ENCODE measurements at regions not wholly inside any gene's neighbourhood (a gene's known extent, or its start where the extent isn't known, plus 50 kb on each side); places are given as distances from the start of the nearest gene placed in this dataset.

- H3K27ac Mint-ChIP-seq: no peak overlapping the region
- no peak for ATAC-seq
Observed at GRCh38 chr5:33261305-33261704, 179.5 kb upstream of the TARS1 start.

GRCh38 chr5:33261747-33262146 lies 179.0 kb upstream of the TARS1 start:
- H3K27me3 Mint-ChIP-seq: no peaks in the 10 kb centered on the region
- H3K36me3 Mint-ChIP-seq: no peaks in the 10 kb centered on the region
- H3K27ac Mint-ChIP-seq: no peak overlapping the region
- no peak for DNase-seq (ENCODE audit: low spot score)
- H3K4me3 Mint-ChIP-seq: no peak overlapping the region
- no peak for ATAC-seq
- H3K4me1 Mint-ChIP-seq (ENCODE audit: low read depth in 2 of 2): no peaks in the 10 kb centered on the region
- peaks cover 7% of the 10 kb centered on the region for H3K9me3 Mint-ChIP-seq

More at GRCh38 chr5:33261305-33261704, 179.5 kb upstream of the TARS1 start:
- Mint-ChIP-seq H3K9me3 (peaks cover 7% of the 10 kb centered on the region), H3K27me3 (no peaks in the 10 kb centered on the region), H3K36me3 (no peaks in the 10 kb centered on the region), H3K4me1 (ENCODE audit: low read depth in 2 of 2) (no peaks in the 10 kb centered on the region), H3K4me3 (no peak overlapping the region)
- DNase-seq (ENCODE audit: low spot score): no peak

GRCh38 chr5:33267801-33268200 lies 173.0 kb upstream of the TARS1 start:
- ATAC-seq (no peak), DNase-seq (ENCODE audit: low spot score) (no peak)
- H3K27ac Mint-ChIP-seq: no peak overlapping the region

GRCh38 chr5:33268374-33268773 lies 172.4 kb upstream of the TARS1 start:
- H3K27ac Mint-ChIP-seq: no peak overlapping the region
- no peaks in the 10 kb centered on the region for H3K27me3 Mint-ChIP-seq
- H3K9me3 Mint-ChIP-seq: peaks cover 7% of the 10 kb centered on the region
- H3K36me3 Mint-ChIP-seq: no peaks in the 10 kb centered on the region
- ATAC-seq (no peak), DNase-seq (ENCODE audit: low spot score) (no peak)
- H3K4me1 Mint-ChIP-seq (ENCODE audit: low read depth in 2 of 2): no peaks in the 10 kb centered on the region
- no peak overlapping the region for H3K4me3 Mint-ChIP-seq

More at GRCh38 chr5:33267801-33268200, 173.0 kb upstream of the TARS1 start:
- Mint-ChIP-seq H3K36me3 (no peaks in the 10 kb centered on the region), H3K9me3 (peaks cover 7% of the 10 kb centered on the region), H3K27me3 (no peaks in the 10 kb centered on the region), H3K4me1 (ENCODE audit: low read depth in 2 of 2) (no peaks in the 10 kb centered on the region), H3K4me3 (no peak overlapping the region)

GRCh38 chr5:33270671-33271070 lies 170.1 kb upstream of the TARS1 start:
- Mint-ChIP-seq H3K4me3 (no peak overlapping the region), H3K36me3 (no peaks in the 10 kb centered on the region), H3K4me1 (ENCODE audit: low read depth in 2 of 2) (no peaks in the 10 kb centered on the region), H3K9me3 (peaks cover 3% of the 10 kb centered on the region), H3K27ac (no peak overlapping the region), H3K27me3 (no peaks in the 10 kb centered on the region)
- ATAC-seq: no peak
- no peak for DNase-seq (ENCODE audit: low spot score)

- Mint-ChIP-seq H3K27me3 (no peaks in the 10 kb centered on the region), H3K4me3 (no peak overlapping the region), H3K27ac (no peak overlapping the region), H3K36me3 (no peaks in the 10 kb centered on the region), H3K9me3 (peaks cover 3% of the 10 kb centered on the region), H3K4me1 (ENCODE audit: low read depth in 2 of 2) (no peaks in the 10 kb centered on the region)
- no peak for DNase-seq (ENCODE audit: low spot score)
- no peak for ATAC-seq
Observed at GRCh38 chr5:33271606-33272005, 169.2 kb upstream of the TARS1 start.

GRCh38 chr5:33272288-33272687 lies 168.5 kb upstream of the TARS1 start:
- no peak for ATAC-seq

GRCh38 chr5:33273985-33274384 lies 166.8 kb upstream of the TARS1 start:
- no peak for ATAC-seq
- Mint-ChIP-seq H3K9me3 (peaks cover 6% of the 10 kb centered on the region), H3K36me3 (no peaks in the 10 kb centered on the region), H3K27ac (no peak overlapping the region), H3K4me1 (ENCODE audit: low read depth in 2 of 2) (no peaks in the 10 kb centered on the region), H3K27me3 (no peaks in the 10 kb centered on the region), H3K4me3 (no peak overlapping the region)
- no peak for DNase-seq (ENCODE audit: low spot score)

More at GRCh38 chr5:33272288-33272687, 168.5 kb upstream of the TARS1 start:
- H3K4me3 Mint-ChIP-seq: no peak overlapping the region
- DNase-seq (ENCODE audit: low spot score): no peak
- H3K36me3 Mint-ChIP-seq: no peaks in the 10 kb centered on the region
- H3K27ac Mint-ChIP-seq: no peak overlapping the region
- H3K27me3 Mint-ChIP-seq: no peaks in the 10 kb centered on the region
- no peaks in the 10 kb centered on the region for H3K4me1 Mint-ChIP-seq (ENCODE audit: low read depth in 2 of 2)
- peaks cover 3% of the 10 kb centered on the region for H3K9me3 Mint-ChIP-seq

- Mint-ChIP-seq H3K4me3 (no peak overlapping the region), H3K4me1 (ENCODE audit: low read depth in 2 of 2) (no peaks in the 10 kb centered on the region), H3K27ac (no peak overlapping the region), H3K27me3 (no peaks in the 10 kb centered on the region), H3K36me3 (no peaks in the 10 kb centered on the region), H3K9me3 (peaks cover 3% of the 10 kb centered on the region)
- ATAC-seq: no peak
- no peak for DNase-seq (ENCODE audit: low spot score)
Observed at GRCh38 chr5:33275391-33275790, 165.4 kb upstream of the TARS1 start.

- no peak for DNase-seq (ENCODE audit: low spot score)
- Mint-ChIP-seq H3K36me3 (no peaks in the 10 kb centered on the region), H3K4me3 (no peak overlapping the region), H3K4me1 (ENCODE audit: low read depth in 2 of 2) (no peaks in the 10 kb centered on the region), H3K27me3 (no peaks in the 10 kb centered on the region), H3K9me3 (peaks cover 3% of the 10 kb centered on the region), H3K27ac (no peak overlapping the region)
- no peak for ATAC-seq
Observed at GRCh38 chr5:33275921-33276627, 164.7 kb upstream of the TARS1 start.

- no peaks in the 10 kb centered on the region for H3K4me1 Mint-ChIP-seq (ENCODE audit: low read depth in 2 of 2)
- no peak for ATAC-seq
Observed at GRCh38 chr5:33276628-33276950, 164.2 kb upstream of the TARS1 start.

GRCh38 chr5:33277061-33277650 lies 163.6 kb upstream of the TARS1 start:
- DNase-seq (ENCODE audit: low spot score) (no peak), ATAC-seq (no peak)
- no peaks in the 10 kb centered on the region for H3K4me1 Mint-ChIP-seq (ENCODE audit: low read depth in 2 of 2)
- H3K36me3 Mint-ChIP-seq: no peaks in the 10 kb centered on the region
- no peak overlapping the region for H3K27ac Mint-ChIP-seq
- no peaks in the 10 kb centered on the region for H3K27me3 Mint-ChIP-seq
- H3K9me3 Mint-ChIP-seq: peaks cover 3% of the 10 kb centered on the region
- H3K4me3 Mint-ChIP-seq: no peak overlapping the region

More at GRCh38 chr5:33276628-33276950, 164.2 kb upstream of the TARS1 start:
- Mint-ChIP-seq H3K9me3 (peaks cover 3% of the 10 kb centered on the region), H3K27ac (no peak overlapping the region), H3K36me3 (no peaks in the 10 kb centered on the region), H3K27me3 (no peaks in the 10 kb centered on the region), H3K4me3 (no peak overlapping the region)
- no peak for DNase-seq (ENCODE audit: low spot score)

GRCh38 chr5:33281431-33281843 lies 159.3 kb upstream of the TARS1 start:
- no peaks in the 10 kb centered on the region for H3K36me3 Mint-ChIP-seq
- no peaks in the 10 kb centered on the region for H3K27me3 Mint-ChIP-seq
- no peak overlapping the region for H3K4me3 Mint-ChIP-seq
- no peak for ATAC-seq
- no peak overlapping the region for H3K27ac Mint-ChIP-seq
- peaks cover 3% of the 10 kb centered on the region for H3K9me3 Mint-ChIP-seq
- no peaks in the 10 kb centered on the region for H3K4me1 Mint-ChIP-seq (ENCODE audit: low read depth in 2 of 2)
- DNase-seq (ENCODE audit: low spot score): no peak

- Mint-ChIP-seq H3K4me1 (ENCODE audit: low read depth in 2 of 2) (no peaks in the 10 kb centered on the region), H3K36me3 (no peaks in the 10 kb centered on the region), H3K9me3 (peaks cover 3% of the 10 kb centered on the region), H3K27ac (no peak overlapping the region), H3K27me3 (no peaks in the 10 kb centered on the region), H3K4me3 (no peak overlapping the region)
- ATAC-seq (no peak), DNase-seq (ENCODE audit: low spot score) (no peak)
Observed at GRCh38 chr5:33282157-33282556, 158.6 kb upstream of the TARS1 start.

GRCh38 chr5:33282696-33283095 lies 158.1 kb upstream of the TARS1 start:
- H3K36me3 Mint-ChIP-seq: no peaks in the 10 kb centered on the region
- DNase-seq (ENCODE audit: low spot score) (no peak), ATAC-seq (no peak)
- H3K27ac Mint-ChIP-seq: no peak overlapping the region
- H3K4me1 Mint-ChIP-seq (ENCODE audit: low read depth in 2 of 2): no peaks in the 10 kb centered on the region
- H3K27me3 Mint-ChIP-seq: no peaks in the 10 kb centered on the region
- H3K4me3 Mint-ChIP-seq: no peak overlapping the region
- H3K9me3 Mint-ChIP-seq: peaks cover 3% of the 10 kb centered on the region
